Thyroid gland (tissue), 4 donors: ENCODE measurements at regions not wholly inside any gene's neighbourhood (a gene's known extent, or its start where the extent isn't known, plus 50 kb on each side); places are given as distances from the start of the nearest gene placed in this dataset.

ENCODE experiments used
- CTCF ChIP-seq, 6 experiments: fragments of 200-600 bp in 3 of 6; fragments of 450-650 bp in 3 of 6; sonication (generic) in 3 of 6; IDR thresholded peaks; one replicate each; pipeline ENCODE4 v1.5.1; 2016 to 2019; ENCODE audit warnings: antibody characterized with exemption in 6 of 6, mild to moderate bottlenecking in 2 of 6, inconsistent platforms in 1 of 6, moderate library complexity in 1 of 6
- POLR2A ChIP-seq, 2 donors: fragments of 450-650 bp; IDR thresholded peaks; one replicate each; pipeline ENCODE4 v1.6.1; 2017; ENCODE audit warnings: antibody characterized with exemption in 2 of 2, mild to moderate bottlenecking in 2 of 2, moderate library complexity in 1 of 2

DNA sequence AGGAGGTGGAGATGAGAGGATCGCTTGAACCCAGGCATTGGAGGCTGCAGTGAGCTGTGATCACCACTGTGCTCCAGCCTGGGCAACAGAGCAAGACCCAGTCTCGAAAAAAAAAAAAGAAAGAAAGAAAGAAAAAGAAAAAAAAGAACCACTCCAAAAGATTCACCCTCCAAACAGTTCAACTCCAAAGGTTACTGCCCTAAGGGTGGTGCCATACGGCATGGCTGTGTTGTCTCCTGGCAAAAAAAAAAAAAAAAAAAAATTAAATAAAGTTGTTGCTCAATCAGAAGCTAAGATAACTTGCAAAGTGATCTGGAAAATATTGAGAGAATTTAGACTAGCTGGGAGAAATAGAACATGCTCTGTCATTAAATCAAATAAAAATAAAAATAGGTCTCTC, 79.5 kb downstream of the KCTD15 start:
- TF ChIP-seq CTCF (IDR thresholded peaks at IDR 0.05): no peak
- no peak for TF ChIP-seq POLR2A (IDR thresholded peaks at IDR 0.05)
